CD1c-positive myeloid dendritic cell (primary cell): ENCODE measurements at regions not wholly inside any gene's neighbourhood (a gene's known extent, or its start where the extent isn't known, plus 50 kb on each side); places are given as distances from the start of the nearest gene placed in this dataset.

Source experiments
- DNase-seq: peaks from one replicate; pipeline ENCODE4 v3.0.0-alpha.2; 2016; ENCODE audit errors: extremely low spot score

- DNase-seq, result no peak
These were observed 132.4 kb upstream of the SYNDIG1 start for GRCh38 chr20:24337069-24337468.

GRCh38 chr20:24334830-24335229 lies 134.6 kb upstream of the SYNDIG1 start:
- DNase-seq, result no peak

- no peak for DNase-seq
These were observed 136.5 kb upstream of the SYNDIG1 start for GRCh38 chr20:24332956-24333355.

DNA sequence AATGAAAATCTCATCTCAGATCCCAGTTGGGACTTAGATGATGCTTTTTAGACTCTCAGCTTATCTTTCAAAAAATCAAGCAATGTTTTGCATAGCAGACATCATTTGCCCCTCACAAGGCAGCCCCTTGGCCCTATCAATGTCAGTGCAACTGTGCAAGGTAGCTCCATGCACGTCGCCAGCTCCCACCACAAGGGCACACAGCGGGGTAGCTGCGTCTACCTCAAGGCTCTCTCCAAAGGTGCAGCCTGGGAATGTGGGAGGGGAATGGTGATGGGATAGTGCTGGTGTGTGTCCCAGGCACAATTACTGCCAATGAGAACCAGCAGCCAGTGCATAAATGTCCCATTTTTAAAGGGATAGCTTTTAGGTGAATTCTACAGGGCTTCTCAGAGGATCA lies 137.5 kb upstream of the SYNDIG1 start:
- no peak for DNase-seq

GRCh38 chr20:24328901-24329300 lies 140.5 kb upstream of the SYNDIG1 start:
- no peak for DNase-seq

- no peak for DNase-seq
These were observed 147.5 kb upstream of the SYNDIG1 start for GRCh38 chr20:24321973-24322372.

DNA sequence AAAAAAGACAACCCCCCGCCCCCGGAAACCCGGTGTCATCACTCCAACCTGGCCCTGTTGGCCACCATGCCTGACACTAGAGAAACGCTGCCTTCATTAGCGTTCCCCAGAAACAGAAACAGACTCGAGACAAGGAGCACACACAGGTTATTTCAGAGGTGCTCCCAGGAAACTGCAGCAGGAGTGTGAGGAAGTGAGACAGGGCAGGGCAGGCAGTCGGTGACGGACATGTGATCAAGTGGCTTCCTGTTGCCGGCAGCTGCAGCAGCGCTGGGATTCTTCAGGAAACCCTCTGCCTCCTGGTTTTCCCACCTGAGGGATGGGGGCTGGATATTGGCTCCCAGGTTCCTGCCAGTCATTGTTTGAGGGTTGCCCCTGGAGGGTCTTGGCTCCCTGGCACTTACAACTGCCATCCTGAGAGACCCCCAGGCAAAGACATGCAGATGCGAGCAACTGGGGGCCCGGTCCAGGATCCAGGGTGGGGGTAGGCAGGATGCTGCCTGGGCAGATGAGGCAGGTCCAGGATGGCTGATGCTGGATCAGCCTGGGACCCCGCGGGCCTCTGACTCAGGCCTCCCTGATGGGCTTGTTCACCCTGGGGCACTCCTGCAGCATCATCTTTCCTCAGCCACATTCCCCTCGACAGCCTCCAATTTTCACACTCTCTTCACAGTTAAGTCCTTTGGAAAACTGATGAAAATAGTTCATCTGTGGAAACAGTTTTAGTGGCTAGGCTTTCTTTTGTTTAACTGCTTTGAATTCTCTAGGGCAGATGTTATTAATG lies 150.7 kb upstream of the SYNDIG1 start:
- no peak for DNase-seq

- DNase-seq, result no peak
These were observed 152.2 kb upstream of the SYNDIG1 start for GRCh38 chr20:24317224-24317623.

GRCh38 chr20:24316731-24317130 lies 152.7 kb upstream of the SYNDIG1 start:
- no peak for DNase-seq

DNA sequence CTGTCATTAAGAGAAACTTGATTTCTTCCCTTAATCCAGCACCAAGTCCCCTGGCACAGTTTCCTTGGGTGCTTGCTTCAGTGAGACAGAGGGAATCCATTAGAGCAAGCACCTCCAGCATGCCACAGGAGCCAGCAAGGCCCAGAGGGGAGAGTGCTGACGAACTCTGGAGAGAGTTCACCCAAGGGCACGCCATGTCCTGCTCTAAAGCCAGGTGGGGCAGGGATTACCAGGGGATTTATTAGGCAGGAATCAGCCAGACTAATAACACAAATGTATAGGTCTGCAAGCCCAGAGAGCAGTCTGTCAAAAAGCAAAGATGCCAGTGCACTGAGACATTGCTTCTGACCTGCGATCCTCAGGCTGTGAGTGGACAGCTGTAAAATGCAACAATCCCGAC lies 155.4 kb upstream of the SYNDIG1 start:
- DNase-seq, result no peak

DNA sequence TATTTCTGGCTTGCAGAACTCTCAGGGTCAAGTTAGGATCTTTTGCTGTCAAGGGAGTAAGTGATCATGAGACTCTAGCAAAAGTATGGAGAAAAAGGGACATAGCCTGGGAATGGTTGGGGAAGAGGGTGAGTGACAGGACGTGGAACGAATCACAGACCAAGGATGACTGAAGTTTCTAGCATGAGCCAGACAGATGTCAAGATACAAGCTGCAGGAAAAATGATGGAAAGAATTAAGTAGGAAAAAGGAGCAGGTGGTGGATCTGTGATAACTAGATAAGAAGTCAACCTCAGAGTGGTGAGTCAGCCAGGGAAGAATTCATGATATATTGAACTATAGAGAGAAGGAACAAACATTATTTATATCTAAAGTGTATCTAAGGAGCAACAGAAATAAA lies 159.8 kb upstream of the SYNDIG1 start:
- no peak for DNase-seq

- DNase-seq, result no peak
These were observed 164.1 kb upstream of the SYNDIG1 start for GRCh38 chr20:24305371-24305770.

DNA sequence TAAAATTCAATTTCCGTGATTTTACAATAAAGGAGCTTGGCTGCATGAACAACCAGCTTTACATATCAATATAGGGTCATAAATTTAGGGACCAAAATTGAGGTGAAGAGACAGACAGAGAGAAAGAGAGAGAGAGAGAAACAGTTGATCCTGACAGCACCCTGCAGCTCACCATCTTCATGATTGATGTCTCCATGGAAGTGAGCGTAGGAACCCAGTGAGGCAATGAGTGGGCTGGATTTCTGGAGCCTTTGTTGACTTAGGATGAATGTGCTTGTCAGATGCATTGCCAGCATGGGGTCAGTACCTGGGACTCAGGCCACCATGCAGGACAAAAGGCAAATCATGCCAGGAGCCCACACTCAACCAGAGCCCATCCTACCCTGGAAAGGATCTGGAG lies 165.1 kb upstream of the SYNDIG1 start:
- DNase-seq, result no peak

DNA sequence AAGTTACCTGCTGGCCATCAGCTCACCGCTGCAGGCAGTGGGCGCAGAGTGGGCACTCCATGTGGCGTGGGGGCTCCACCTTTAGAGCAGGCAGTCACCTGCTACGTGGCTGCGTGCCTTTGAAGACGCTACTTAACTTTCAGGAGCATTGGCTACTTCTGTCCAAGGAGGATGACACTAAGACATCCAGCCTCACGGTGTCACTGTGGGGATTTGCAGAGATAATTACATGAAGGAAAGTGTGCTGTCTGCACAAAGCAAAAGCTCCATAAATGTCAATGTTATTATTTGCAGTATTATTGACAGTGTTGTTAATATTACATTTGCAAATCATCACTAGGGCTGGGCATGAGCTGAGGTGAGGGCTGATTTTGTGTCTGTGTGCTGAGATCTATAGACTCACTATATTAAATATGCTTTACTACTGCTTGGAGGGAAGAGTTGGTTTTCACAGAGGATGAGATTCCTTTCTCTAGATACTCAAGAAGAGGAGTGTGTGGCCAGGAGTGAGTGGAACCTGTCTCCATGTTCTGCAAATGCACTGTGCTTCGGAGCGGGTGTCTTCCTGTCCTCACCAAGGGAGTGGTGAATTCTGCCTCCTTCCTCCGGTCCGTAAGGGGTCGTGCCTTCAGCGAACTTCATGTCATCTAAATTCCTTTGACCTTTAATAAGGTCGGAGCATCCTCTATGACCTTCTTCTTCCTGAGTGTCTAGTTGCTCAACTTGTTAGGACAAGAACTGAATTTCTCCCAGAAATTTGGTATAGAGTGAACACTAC lies 165.8 kb upstream of the SYNDIG1 start:
- no peak for DNase-seq

GRCh38 chr20:24297993-24298392 lies 171.4 kb upstream of the SYNDIG1 start:
- DNase-seq, result no peak

- DNase-seq, result no peak
These were observed 172.8 kb upstream of the SYNDIG1 start for GRCh38 chr20:24296477-24297261.

GRCh38 chr20:24291014-24291413 lies 178.4 kb upstream of the SYNDIG1 start:
- no peak for DNase-seq

DNA sequence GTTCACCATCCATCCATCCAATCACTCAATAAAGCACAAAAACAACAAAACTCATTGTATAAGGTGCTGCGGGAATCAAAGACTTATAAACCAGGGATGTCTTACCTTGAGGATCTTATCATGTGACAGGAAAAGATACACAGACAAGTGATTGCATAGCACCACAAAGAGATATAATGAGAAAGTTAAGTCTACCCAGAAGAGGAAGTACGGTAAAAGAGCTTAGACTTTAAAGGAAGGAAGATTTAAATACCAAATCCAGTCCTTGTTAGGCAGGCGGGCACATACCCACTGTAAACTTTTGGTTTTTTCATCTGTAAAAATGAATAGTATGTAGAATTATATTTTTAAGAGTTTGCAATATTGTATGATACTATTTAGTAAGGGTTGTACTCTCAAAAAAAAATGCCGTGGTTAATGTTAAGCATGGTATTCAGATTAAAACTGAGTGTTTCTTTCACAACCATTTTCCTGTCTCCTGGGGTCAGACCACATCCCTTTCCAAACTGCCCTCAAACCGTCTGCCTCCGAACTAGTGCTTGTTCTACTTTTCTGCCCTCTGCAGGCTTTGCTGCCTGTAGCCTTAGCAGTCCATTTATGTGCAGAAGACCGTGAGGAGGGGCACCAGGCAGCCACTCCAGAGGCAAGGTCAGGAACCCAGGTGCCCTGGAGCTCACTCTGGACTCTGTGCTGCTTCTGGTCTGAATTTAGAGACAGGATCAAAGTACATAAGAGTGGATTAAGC lies 179.5 kb upstream of the SYNDIG1 start:
- peak; percentile 2 for DNase-seq

- no peak for DNase-seq
These were observed 186.2 kb upstream of the SYNDIG1 start for GRCh38 chr20:24283186-24283585.

- DNase-seq, result no peak
These were observed 192.2 kb upstream of the SYNDIG1 start for GRCh38 chr20:24277196-24277595.

GRCh38 chr20:24275946-24276705 lies 193.3 kb upstream of the SYNDIG1 start:
- no peak for DNase-seq
